ENCODE measurements at regions not wholly inside any gene's neighbourhood (a gene's known extent, or its start where the extent isn't known, plus 50 kb on each side); places are given as distances from the start of the nearest gene placed in this dataset.

DNA sequence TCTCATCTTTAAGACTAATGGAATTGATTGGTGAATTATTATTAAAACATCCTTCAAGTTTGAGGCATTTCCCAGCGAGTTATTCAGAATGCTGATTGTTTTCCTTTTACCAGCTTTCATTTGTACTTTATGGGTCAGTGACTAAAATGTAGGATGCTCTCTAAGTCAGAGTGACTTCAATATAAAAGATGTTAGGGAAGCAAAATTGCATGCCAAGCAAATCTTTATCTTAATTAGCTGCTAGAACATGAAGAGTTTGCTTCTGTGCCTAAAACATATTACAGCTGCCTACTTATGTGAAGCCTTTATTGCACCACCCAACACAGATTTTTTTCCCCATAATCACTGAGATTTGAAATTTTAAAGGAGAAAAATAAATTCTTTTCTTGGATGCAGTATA lies 79.8 kb upstream of the CYYR1 start:
- H3K4me3 ChIP-seq (ENCODE audit: low read depth, low read length), result no peak overlapping the region
- DNase-seq (ENCODE audit: low read depth), result no peak
- TF ChIP-seq, protein P1, sequence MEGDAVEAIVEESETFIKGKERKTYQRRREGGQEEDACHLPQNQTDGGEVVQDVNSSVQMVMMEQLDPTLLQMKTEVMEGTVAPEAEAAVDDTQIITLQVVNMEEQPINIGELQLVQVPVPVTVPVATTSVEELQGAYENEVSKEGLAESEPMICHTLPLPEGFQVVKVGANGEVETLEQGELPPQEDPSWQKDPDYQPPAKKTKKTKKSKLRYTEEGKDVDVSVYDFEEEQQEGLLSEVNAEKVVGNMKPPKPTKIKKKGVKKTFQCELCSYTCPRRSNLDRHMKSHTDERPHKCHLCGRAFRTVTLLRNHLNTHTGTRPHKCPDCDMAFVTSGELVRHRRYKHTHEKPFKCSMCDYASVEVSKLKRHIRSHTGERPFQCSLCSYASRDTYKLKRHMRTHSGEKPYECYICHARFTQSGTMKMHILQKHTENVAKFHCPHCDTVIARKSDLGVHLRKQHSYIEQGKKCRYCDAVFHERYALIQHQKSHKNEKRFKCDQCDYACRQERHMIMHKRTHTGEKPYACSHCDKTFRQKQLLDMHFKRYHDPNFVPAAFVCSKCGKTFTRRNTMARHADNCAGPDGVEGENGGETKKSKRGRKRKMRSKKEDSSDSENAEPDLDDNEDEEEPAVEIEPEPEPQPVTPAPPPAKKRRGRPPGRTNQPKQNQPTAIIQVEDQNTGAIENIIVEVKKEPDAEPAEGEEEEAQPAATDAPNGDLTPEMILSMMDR (conservative IDR thresholded peaks at IDR 0.05; ENCODE audit: low read depth, low read length), result no peak

DNA sequence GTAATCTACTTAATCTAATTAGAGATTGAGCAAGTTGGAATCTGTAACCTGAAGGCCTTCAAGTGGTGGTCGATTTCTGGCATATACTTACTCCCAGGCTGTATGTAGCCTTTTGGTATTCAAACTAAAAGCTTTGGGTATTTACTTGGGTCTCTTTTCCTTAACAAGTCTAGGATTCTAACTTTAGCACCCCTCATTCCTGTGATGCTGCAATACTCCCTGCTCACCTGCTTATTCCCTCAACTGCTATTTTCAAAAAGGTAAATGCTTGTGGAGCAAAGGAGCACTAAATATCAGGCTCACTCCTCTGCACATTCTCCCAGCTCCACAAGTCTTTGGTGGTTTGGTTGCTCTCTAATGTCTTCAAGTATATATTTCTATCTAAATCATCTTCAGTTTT lies 68.0 kb upstream of the CYYR1 start:
- no peak for DNase-seq (ENCODE audit: low read depth)
- no peak overlapping the region for H3K4me3 ChIP-seq (ENCODE audit: low read depth, low read length)
- TF ChIP-seq, protein P1 (conservative IDR thresholded peaks at IDR 0.05; ENCODE audit: low read depth, low read length), result no peak

DNA sequence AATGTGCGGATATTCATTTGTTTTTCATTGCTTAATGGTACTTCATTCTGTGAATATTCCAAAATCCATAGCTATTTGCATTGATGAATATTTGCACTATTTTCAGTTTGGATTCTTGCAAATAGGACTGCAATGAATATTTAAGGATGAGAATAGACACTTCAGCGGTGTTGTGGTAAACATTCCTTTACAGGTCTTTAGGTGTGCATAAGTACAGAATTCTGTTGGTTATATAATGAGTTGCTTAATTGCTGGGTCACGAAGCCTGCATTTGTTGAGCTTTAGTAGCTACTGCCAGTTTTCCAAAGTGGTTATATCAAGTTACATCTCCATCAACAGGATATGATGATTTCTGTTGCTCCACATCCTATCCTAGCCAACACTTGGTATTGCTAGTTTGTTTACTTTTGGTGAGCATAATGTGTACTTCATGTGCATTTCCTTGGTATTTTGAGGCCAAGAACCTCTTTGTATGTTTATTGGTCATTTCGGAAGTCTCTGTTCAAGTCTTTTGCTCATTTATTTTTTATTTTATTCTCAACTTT lies 64.2 kb upstream of the CYYR1 start:
- TF ChIP-seq, protein P1 (conservative IDR thresholded peaks at IDR 0.05; ENCODE audit: low read depth, low read length), result no peak
- no peak overlapping the region for H3K4me3 ChIP-seq (ENCODE audit: low read depth, low read length)
- DNase-seq (ENCODE audit: low read depth), result no peak

DNA sequence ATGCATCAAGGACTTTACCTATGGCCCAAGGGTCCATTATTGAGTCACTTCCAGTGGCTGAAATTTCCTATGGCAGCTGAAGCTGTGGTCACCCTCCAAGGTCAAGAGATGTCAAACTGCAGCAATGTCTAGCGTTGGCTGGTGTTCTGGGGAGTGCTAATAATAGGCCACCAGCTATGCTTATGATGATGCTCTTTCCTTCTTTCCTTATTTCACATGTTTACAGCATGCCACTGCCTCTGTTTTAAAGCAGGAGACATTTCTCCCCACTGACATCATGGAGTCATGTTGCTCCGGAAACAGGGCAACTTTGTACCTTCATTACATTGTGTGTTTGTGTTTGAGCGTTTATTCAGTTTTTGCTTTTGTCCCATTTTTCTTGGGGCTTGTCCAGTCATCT lies 62.6 kb upstream of the CYYR1 start:
- H3K4me3 ChIP-seq (ENCODE audit: low read depth, low read length), result no peak overlapping the region
- no peak for DNase-seq (ENCODE audit: low read depth)
- TF ChIP-seq, protein P1 (conservative IDR thresholded peaks at IDR 0.05; ENCODE audit: low read depth, low read length), result no peak

DNA sequence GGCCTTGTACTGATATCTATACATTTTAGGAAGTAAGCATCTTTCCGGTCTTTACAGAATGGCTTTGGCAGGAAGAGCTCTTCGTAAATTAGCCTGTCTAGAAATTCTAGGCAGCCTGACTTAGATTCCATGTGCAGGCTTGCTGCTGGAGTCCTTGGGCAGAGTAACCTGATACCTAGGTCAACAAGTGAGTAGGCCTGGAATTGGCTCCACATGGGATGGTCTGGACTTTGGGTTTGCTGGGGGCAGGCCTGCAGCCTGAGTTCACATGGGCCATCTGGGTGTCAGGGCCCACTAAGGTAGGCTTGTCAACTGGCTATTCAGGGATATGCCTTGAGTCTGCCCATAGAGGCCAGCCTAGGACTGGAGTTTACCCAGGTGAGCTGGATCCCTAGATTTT lies 59.6 kb upstream of the CYYR1 start:
- H3K4me3 ChIP-seq (ENCODE audit: low read depth, low read length), result no peak overlapping the region
- no peak for DNase-seq (ENCODE audit: low read depth)
- TF ChIP-seq, protein P1 (conservative IDR thresholded peaks at IDR 0.05; ENCODE audit: low read depth, low read length), result no peak

DNA sequence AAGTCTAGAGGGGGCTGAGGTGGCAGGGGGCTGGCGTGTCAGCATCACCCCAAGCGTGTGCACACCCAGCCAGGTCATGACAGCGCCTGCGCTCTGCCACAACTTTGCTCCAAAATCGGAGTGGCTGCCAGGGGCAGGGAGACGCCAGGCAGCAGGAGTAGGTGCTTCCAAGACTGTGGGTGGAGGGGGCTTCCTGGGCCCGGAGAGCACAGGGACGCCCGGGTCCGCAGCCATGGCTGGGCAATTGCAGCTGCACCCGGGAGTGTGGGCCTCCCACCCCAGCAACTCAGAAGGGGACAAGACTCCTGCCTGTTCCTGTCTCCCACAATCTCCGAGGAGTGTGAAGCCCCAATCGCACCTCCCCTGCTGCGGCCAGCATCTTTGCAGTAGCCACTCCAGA lies 53.1 kb upstream of the CYYR1 start:
- H3K4me3 ChIP-seq (ENCODE audit: low read depth, low read length), result no peak overlapping the region
- TF ChIP-seq, protein P1 (conservative IDR thresholded peaks at IDR 0.05; ENCODE audit: low read depth, low read length), result no peak
- no peak for DNase-seq (ENCODE audit: low read depth)

DNA sequence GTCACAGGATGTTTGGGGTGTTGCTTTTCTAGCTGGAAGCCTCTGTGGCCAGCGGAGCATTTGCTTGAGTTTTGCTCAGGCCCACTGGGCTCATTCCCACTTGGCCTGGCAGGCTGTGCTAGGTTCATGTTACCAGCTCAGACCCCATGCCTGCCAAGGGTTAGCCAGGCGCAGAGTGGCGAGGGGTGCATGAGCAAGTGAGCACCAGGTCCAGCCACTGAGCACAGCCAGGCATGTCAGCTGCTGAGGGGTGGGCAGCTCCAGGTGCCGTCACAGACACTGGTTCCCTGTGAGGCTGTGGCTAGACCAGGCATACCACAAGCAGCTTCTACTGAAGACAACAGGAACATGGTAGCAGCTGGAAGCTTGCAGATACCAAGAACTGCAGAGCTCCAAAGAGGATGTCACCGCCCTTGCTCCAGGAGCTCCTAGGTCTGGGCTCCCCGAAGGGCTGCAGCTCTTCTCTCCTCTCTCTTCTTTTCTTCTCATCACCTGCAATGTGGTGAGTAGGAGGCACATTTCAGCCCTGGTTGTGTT lies 52.0 kb upstream of the CYYR1 start:
- no peak for DNase-seq (ENCODE audit: low read depth)
- TF ChIP-seq, protein P1 (conservative IDR thresholded peaks at IDR 0.05; ENCODE audit: low read depth, low read length), result no peak
- H3K4me3 ChIP-seq (ENCODE audit: low read depth, low read length), result no peak overlapping the region

Measured in epithelial cell of proximal tubule (primary cell).